Hematopoietic multipotent progenitor cell treated with erythropoietin and hydrocortisone succinate and interleukin-3 and kit ligand, for 8 days (in vitro differentiated cells): ENCODE measurements at regions not wholly inside any gene's neighbourhood (a gene's known extent, or its start where the extent isn't known, plus 50 kb on each side); places are given as distances from the start of the nearest gene placed in this dataset.
"Not testable (repeated sequence)": the region's sequence is repeated elsewhere in the genome, so short reads cannot be mapped to it uniquely, and the experiment has no call there.

Experiments used
- DNase-seq: peaks from one replicate; pipeline ENCODE4 v3.0.0-alpha.2; 2015

DNA sequence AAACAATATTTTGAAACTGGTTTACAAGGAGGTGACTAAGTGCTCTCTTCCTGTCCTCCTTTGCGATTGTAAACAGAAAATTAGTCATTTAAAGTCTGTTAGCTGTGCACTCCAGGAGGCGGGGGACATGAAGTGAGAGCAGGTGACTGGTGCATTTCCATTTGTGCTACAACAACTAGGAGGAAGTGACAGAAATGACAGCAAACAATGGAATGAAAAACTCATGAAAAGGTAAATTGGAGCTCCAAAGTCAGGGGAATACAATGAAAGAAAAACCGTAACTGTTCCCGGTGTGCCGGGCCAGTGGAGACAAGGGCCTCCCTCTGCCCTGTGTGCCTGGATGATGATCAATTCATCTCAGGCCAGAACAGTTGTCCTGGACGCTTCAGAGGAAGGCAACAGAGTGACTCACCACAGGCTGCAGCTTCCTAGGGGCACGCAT is 439.9 kb downstream of the GADD45G start:
- DNase-seq = no peak

DNA sequence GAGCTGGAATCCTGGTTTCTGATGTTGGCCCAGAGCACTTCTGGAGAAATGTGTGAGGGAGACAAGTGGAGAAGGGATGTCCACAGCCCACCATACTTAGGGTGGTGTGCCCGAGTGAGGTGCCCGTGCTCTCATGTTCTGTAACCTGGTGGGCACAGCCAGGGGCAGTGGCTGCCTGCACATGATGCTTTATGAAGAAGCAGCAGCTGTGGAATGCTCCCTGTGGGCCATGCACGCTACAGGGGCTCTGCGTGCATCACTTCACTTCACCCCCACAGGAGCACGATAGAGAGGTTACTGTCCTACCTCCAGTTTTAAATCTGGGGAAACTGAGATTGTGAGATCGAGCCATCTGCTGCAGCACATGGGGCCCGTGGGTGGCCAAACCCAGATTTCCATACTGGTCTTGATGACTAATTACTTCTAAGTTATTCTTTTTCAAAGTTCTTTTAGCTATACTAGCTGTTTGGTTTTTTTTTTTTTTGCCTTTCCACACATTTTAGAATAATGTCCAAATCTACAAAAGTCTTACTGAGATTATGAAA is 441.6 kb downstream of the GADD45G start:
- DNase-seq = no peak

DNA sequence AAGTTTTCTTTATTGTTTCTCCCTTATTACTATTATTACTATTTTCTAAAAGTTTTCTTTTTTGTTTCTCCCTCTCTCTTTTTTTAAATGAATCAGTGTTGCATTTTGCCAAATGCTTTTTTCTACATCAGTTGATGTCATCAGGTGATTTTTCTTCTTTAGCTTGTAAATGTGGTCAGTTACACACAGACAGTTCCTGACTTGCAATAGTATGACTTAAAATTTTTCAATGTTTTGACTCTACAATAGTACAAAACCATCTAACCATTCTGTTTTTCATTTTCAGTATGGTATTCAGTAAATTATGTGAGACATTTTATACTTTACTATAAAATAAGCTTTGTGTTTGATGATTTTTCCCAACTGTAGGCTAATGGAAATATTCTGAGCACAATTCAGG is 443.0 kb downstream of the GADD45G start:
- DNase-seq = no peak

GRCh38 chr9:90052366-90052765 is 447.6 kb downstream of the GADD45G start:
- DNase-seq = no peak

- DNase-seq = peak; percentile 9
These were observed 448.2 kb downstream of the GADD45G start for GRCh38 chr9:90053027-90053426.

GRCh38 chr9:90054810-90055209 is 450.0 kb downstream of the GADD45G start:
- DNase-seq = no peak

- no peak for DNase-seq
These were observed 450.4 kb downstream of the GADD45G start for GRCh38 chr9:90055226-90055625.

GRCh38 chr9:90057361-90057760 is 452.5 kb downstream of the GADD45G start:
- no peak for DNase-seq

- no peak for DNase-seq
These were observed 453.5 kb downstream of the GADD45G start for GRCh38 chr9:90058182-90058763.

DNA sequence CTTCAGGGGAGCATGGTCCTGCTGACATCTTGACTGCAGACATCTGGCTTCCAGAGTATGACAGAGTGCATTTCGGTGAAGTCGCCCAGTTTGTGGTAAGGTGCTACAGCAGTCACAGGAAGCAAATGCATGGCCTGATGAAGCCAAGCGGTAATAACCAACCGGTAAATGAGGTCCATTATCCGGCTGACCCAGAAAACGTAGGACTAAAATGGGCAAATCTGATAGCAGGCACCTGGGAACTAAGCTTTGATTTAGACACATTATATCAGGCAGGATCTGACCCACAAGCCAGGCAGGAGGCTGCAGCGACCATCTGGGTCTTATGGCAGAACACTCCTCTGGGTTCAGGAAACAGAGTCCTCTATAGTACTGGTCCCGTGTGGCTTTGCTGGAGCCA is 454.6 kb downstream of the GADD45G start:
- no peak for DNase-seq

DNA sequence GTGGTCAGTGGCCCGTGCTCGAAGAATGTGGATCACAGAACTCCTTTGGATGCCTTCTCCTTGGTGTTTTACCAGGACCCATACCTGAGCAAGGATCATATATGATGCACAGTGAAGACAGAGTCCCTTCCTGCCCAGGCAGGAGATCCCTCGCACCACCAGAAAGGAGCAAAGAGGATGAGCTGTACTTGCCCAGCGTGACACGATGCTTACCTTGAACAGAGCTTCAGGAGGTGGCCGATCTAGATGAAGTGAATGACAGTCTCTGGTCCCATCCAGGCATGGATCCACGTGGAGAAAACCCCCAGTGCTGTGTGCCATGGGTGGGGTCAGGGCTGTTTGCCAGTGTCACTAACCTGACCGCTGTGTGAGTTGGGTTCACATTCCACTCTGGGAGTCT is 455.4 kb downstream of the GADD45G start:
- DNase-seq = no peak

DNA sequence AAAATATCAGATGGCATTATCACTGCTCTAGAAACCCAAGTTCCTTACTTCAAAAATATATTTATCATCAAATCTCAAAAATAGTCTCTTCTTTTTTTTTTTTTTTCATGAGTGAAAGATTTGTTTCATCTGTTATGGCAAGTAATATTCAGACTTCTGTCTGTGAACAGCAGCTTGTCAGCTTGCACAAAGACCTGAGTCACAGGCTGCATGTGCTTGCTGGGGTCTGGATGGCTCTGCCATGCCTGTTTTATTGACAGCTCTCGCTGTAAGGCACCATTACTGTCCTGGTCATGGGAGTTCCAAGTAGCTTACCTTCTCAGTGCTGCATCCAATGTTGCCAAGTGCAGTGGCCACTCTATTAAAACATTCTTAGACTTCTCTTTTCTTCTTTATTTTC is 456.4 kb downstream of the GADD45G start:
- DNase-seq = no peak

- DNase-seq = no peak
These were observed 458.2 kb downstream of the GADD45G start for GRCh38 chr9:90062982-90063381.

DNA sequence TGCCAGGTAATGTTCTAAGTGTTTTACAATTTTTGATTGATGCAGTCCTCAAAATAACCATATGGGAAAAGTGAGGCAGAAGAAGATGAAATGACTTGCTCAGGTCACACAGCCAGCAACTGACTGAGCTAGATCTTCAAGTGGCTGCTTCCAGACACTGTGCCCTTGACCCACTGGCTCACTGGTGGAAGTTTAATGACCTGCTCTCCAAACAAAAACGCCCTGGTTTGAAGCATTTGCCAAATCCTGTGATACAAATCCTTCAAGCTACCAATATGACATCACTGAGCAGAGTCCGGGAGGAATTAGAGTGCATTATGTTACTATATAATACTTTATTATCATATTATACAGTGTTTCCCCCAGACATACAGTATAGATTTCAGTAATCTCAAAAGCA is 459.4 kb downstream of the GADD45G start:
- no peak for DNase-seq

DNA sequence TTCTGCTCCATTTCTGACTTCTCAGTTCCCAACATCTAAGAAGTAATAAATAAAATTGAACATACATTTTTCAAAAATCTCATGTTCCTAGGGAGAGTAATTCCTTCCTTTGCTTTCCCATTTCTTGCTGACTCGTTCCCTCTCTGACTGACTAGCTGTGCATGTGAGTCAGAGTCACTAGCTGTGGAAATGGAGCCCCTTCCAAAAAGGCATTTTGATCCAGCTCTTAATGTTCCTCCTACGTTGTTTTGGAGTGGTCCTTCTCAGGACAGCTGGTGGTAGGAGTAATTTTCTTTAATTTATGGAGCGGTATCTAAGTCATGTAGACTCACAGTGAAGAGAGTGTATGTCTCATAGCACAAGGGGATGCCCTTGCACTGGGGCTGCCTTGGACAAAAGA is 460.2 kb downstream of the GADD45G start:
- no peak for DNase-seq

DNA sequence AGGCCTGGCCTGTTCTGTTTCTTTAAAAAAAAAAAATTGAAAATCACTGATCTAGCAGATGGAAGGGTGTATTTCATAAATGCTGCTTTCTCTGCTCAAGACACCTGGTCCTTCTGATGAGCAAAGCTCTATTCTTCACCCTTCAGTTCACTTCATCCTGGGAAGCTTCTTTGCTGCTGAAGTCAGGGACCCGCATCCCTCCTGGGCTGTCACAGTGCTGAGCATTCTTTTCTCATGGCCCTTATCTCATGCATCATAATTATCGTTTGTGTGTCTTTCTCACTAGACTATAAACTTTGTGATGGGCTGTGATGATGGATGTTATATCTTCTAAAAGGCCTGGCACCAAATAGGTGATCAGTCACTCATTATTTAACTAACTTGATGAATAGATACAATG is 461.0 kb downstream of the GADD45G start:
- DNase-seq = no peak

DNA sequence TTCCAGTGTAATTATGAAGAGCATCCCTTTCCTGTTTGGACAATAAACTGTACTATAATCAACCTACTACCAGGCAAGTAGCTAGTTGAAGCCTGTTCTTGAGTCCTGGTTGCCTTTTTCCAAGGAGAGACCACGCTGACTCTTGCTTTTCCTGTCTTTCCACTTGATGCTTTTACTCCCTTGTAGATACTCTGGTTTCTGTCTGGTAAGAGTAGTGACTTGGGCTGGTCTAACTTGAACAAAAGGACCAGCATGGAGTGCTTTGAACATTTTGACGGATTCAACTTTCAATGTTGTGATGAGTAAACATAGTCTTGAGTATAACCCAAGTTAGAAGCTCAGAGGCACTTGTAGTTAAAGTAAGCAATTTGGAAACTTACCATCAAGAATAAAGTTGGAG is 464.3 kb downstream of the GADD45G start:
- DNase-seq = no peak

DNA sequence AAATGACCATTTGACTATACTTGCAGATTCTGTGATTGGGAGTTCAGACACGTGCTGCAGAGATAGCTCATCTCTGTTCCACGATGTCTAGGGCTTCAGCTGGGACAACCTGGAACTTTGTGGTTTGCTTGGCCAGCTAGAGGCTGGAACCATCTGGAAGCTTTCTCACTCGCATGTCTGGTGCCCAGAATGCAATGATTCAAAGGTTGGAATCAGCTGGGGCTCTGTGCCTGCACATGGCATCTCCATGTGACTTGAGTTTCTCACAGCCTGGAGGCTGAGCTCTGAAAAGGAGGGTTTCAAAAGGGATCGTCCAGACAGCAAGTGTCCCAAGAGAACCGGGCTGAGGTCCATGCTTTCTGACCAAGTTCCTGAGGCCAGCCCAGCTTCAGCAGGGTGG is 465.2 kb downstream of the GADD45G start:
- DNase-seq = no peak

GRCh38 chr9:90070469-90070868 is 465.7 kb downstream of the GADD45G start:
- DNase-seq = no peak

GRCh38 chr9:90070931-90071660 is 466.3 kb downstream of the GADD45G start:
- no peak for DNase-seq

DNA sequence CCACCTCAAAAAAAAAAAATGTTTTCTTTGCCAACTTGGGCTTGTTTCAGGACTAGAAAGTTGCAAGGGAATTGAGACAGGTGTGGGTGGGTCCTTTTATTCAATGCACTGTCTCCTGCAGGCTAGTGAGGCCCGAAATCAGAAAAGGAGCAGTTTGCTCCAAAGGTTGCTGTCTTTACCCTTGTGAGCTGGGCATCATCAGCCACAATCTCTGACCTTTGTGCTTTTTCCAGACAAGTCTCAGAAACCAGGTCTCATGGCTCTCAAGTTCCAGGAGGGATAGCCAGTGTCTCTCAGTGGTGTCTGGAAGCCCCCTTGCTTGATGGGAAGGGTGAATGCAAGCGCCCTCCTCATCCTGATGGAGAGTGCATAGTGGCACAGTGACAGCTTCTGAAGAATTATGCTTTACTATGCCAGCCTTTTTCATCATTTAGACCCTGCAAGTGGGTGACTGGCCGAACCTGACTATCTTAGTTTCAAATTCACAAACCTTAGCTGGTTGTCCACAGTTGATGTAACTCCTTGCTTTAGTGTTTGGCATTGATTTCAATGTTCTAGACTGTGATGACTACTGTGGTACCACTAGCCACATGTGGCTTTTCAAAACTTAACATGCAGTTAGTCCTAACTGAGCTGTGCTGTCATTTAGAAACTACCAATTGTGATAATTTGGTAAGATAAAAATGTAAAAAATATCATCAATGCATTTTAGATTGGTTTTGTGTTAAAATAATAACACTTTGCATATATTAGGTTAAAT is 468.6 kb downstream of the GADD45G start:
- no peak for DNase-seq

- DNase-seq = no peak
These were observed 469.6 kb downstream of the GADD45G start for GRCh38 chr9:90074316-90074962.

DNA sequence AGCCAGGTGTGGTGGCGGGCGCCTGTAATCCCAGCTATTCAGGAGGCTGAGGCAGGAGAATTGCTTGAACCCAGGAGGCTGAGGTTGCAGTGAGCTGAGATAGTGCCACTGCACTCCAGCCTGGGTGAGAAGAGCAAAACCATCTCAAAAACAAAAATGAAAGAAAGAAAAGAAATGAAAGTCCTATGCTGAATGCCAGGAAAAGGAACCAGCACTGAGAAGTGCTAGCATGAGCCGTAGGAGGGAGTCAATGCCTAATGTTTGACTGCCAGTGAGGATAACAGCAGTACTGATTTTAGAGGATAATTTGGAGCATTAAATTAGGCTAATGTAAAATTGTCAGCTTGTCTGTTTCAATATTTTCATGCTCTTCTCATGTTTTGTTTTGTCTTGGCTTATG is 472.8 kb downstream of the GADD45G start:
- not testable (repeated sequence) for DNase-seq
